Endothelial cell of umbilical vein (primary cell): ENCODE measurements at regions not wholly inside any gene's neighbourhood (a gene's known extent, or its start where the extent isn't known, plus 50 kb on each side); places are given as distances from the start of the nearest gene placed in this dataset.

Experiments
- BruUV-seq: library from RNA; stranded (reverse); fragments of 400-500 nt; replicated peaks from 2 replicates; lab custom pipeline; 2021; lab: Mats Ljungman, UMichigan
- CTCF ChIA-PET: fragments of 300-600, 350-600 bp; sonication (Branson Sonifier 250); formaldehyde crosslinking; loops from one replicate; lab custom pipeline; 2021; ENCODE audit warnings: antibody characterized with exemption, inconsistent platforms; lab: Charles Lee
- POLR2A ChIA-PET: fragments of 300-600, 350-600 bp; sonication (Branson Sonifier 250); formaldehyde crosslinking; loops from one replicate; lab custom pipeline; 2021; ENCODE audit warnings: antibody characterized with exemption, inconsistent platforms; lab: Charles Lee
- DNase-seq: peaks from one replicate; pipeline ENCODE4 v3.0.0-alpha.2; 2011; ENCODE audit warnings: low read depth, low spot score
- FAIRE-seq: peaks from 2 replicates; lab custom pipeline; 2011; peaks lifted over from hg19 to GRCh38; lab: Jason Lieb, UNC
- H2AFZ ChIP-seq: 2 replicates; pipeline ENCODE4 v1.6.0; 2012; ENCODE audit warnings: low read depth, low read length, control low read depth, inconsistent platforms
- H3K27ac ChIP-seq: 2 replicates; pipeline ENCODE4 v1.5.1; 2011; ENCODE audit warnings: low read depth, mild to moderate bottlenecking, control low read depth, low read length, moderate library complexity; ENCODE audit not compliant: insufficient read depth
- H3K27me3 ChIP-seq, 2 experiments: 2 replicates each; pipeline versions ENCODE4 v1.6.0 to v1.6.1; 2011; ENCODE audit warnings: low read length in 2 of 2, mixed read lengths in 1 of 2; ENCODE audit not compliant: control insufficient read depth in 2 of 2, insufficient read depth in 2 of 2
- H3K36me3 ChIP-seq, 2 experiments: 2 replicates in 1 of 2; 3 replicates in 1 of 2; pipeline ENCODE4 v1.5.1; 2011; ENCODE audit warnings: low read length in 2 of 2, mild to moderate bottlenecking in 1 of 2, moderate library complexity in 1 of 2; ENCODE audit not compliant: control insufficient read depth in 2 of 2, insufficient read depth in 2 of 2; ENCODE audit errors: extremely low read depth in 1 of 2
- H3K4me1 ChIP-seq: 3 replicates; pipeline ENCODE4 v1.5.1; 2011; ENCODE audit warnings: mild to moderate bottlenecking, low read length; ENCODE audit not compliant: control insufficient read depth, insufficient read depth; ENCODE audit errors: extremely low read depth
- H3K4me2 ChIP-seq: 2 replicates; pipeline ENCODE4 v1.6.1; 2011; ENCODE audit warnings: low read length, control low read depth, mixed read lengths; ENCODE audit not compliant: insufficient read depth
- H3K4me3 ChIP-seq, 3 experiments: fragments of 200-600 bp in 1 of 3; sonication (generic), shearing (Covaris generic) in 1 of 3; replicated peaks in 1 of 3; 2 replicates each; pipeline ENCODE4 v1.5.1; 2011 to 2016; ENCODE audit warnings: control low read depth in 3 of 3, low read length in 3 of 3, mild to moderate bottlenecking in 2 of 3, inconsistent platforms in 1 of 3, low read depth in 1 of 3, moderate library complexity in 1 of 3; ENCODE audit not compliant: insufficient read depth in 1 of 3
- H3K79me2 ChIP-seq: 2 replicates; pipeline ENCODE4 v1.6.0; 2012; ENCODE audit warnings: low read length, inconsistent platforms; ENCODE audit not compliant: control insufficient read depth, insufficient read depth
- H3K9ac ChIP-seq: replicated peaks from 2 replicates; pipeline ENCODE3; 2011; ENCODE audit warnings: low read length, control low read depth; ENCODE audit not compliant: insufficient read depth; ENCODE audit errors: extremely low read depth
- H3K9me1 ChIP-seq: replicated peaks from 3 replicates; pipeline ENCODE4 v1.6.0; 2011; ENCODE audit warnings: mild to moderate bottlenecking, low read length; ENCODE audit not compliant: control insufficient read depth, insufficient read depth; ENCODE audit errors: extremely low read depth
- H3K9me3 ChIP-seq: replicated peaks from 2 replicates; pipeline ENCODE4 v1.5.1; 2012; ENCODE audit warnings: low read length, inconsistent platforms; ENCODE audit not compliant: control insufficient read depth, insufficient read depth
- H4K20me1 ChIP-seq: replicated peaks from 2 replicates; pipeline ENCODE3; 2011; ENCODE audit warnings: mild to moderate bottlenecking, low read length; ENCODE audit not compliant: control insufficient read depth, insufficient read depth; ENCODE audit errors: extremely low read depth
- CTCF ChIP-seq, 2 donors: IDR thresholded peaks; 1 replicate in 1 of 2; 2 replicates in 1 of 2; pipeline ENCODE4 v1.5.1; 2011; ENCODE audit warnings: low read length in 2 of 2, mild to moderate bottlenecking in 2 of 2, moderate library complexity in 2 of 2, control low read depth in 1 of 2, inconsistent platforms in 1 of 2, low read depth in 1 of 2; ENCODE audit not compliant: insufficient read depth in 1 of 2; ENCODE audit errors: extremely low read depth in 1 of 2
- EZH2 ChIP-seq: IDR thresholded peaks from 2 replicates; pipeline ENCODE4 v1.6.1; 2012; ENCODE audit warnings: borderline replicate concordance, low read depth, mild to moderate bottlenecking, moderate library complexity, low read length, inconsistent platforms; ENCODE audit not compliant: severe bottlenecking
- FOS ChIP-seq: IDR thresholded peaks from 2 replicates; pipeline ENCODE4 v1.6.1; 2011; ENCODE audit warnings: mild to moderate bottlenecking, low read length, moderate library complexity, borderline replicate concordance; ENCODE audit not compliant: insufficient read depth
- GATA2 ChIP-seq: IDR thresholded peaks from 2 replicates; pipeline ENCODE4 v1.7.0; 2011; ENCODE audit warnings: low read depth, mild to moderate bottlenecking, moderate library complexity, mixed read lengths, low read length; ENCODE audit not compliant: insufficient read length, insufficient read depth
- JUN ChIP-seq: IDR thresholded peaks from 2 replicates; pipeline ENCODE4 v1.6.1; 2011; ENCODE audit warnings: borderline replicate concordance, low read depth; ENCODE audit not compliant: insufficient read length, insufficient read depth
- MAX ChIP-seq: IDR thresholded peaks from 2 replicates; pipeline ENCODE4 v1.6.1; 2011; ENCODE audit not compliant: insufficient read depth, insufficient read length
- MYC ChIP-seq: IDR thresholded peaks from one replicate; pipeline ENCODE4 v1.6.1; 2011; ENCODE audit warnings: mild to moderate bottlenecking, low read depth, low read length
- POLR2A ChIP-seq: IDR thresholded peaks from 2 replicates; pipeline ENCODE4 v1.6.1; 2012; ENCODE audit warnings: low read depth, mild to moderate bottlenecking, control low read depth, low read length
- POLR2AphosphoS5 ChIP-seq: IDR thresholded peaks from 2 replicates; pipeline ENCODE4 v1.6.1; 2012; ENCODE audit warnings: low read depth, mild to moderate bottlenecking, control low read depth, low read length, moderate library complexity; ENCODE audit not compliant: insufficient read depth
- dilution Hi-C: fragments of 300-500 bp; cut with MboI; formaldehyde crosslinking; loops from one replicate; pipeline ENCODE4 v1.15.0; 2019; ENCODE audit warnings: low sequenced_read_pairs; ENCODE audit not compliant: extremely low pct_ligation_motif_present
- intact Hi-C: fragments of 100-400 bp; cut with micrococcal nuclease; formaldehyde crosslinking; loops from one replicate; pipeline ENCODE4 v1.10.0; 2022

- FAIRE-seq (no peak), DNase-seq (no peak)
- Histone ChIP-seq H3K27me3 (no peaks in the 10 kb centered on the region), H3K9ac (no peak overlapping the region), H3K9me3 (no peaks in the 10 kb centered on the region), H3K9me1 (no peaks in the 10 kb centered on the region), H2AFZ (no peak overlapping the region), H3K79me2 (no peaks in the 10 kb centered on the region), H3K4me2 (no peak overlapping the region), H3K27ac (no peak overlapping the region), H4K20me1 (no peaks in the 10 kb centered on the region), H3K36me3 (no peaks in the 10 kb centered on the region), H3K4me3 (no peak overlapping the region), H3K4me1 (peaks cover 4% of the 10 kb centered on the region)
- dilution Hi-C loops = no loop called here
- POLR2A ChIA-PET = no interaction called here
- CTCF ChIA-PET = interaction anchor here (0.5 kb wide), 1 partner anchor 1870 kb away, joined by 3 read pairs; no protein-coding TSS in a partner anchor
- BruUV-seq = no TSS peak
- TF ChIP-seq POLR2AphosphoS5 (no peak), JUN (no peak), POLR2A (no peak), MAX (no peak), FOS (no peak), MYC (no peak)
- intact Hi-C loops = no loop called here
Observed at GRCh38 chr13:105569816-105570215, 965.6 kb downstream of the EFNB2 start.

- Histone ChIP-seq H3K9me1 (no peaks in the 10 kb centered on the region), H3K4me2 (no peak overlapping the region), H4K20me1 (no peaks in the 10 kb centered on the region), H3K4me1 (peaks cover 2% of the 10 kb centered on the region), H3K79me2 (no peaks in the 10 kb centered on the region), H3K9me3 (no peaks in the 10 kb centered on the region), H3K36me3 (no peaks in the 10 kb centered on the region), H3K27ac (no peak overlapping the region), H3K4me3 (no peak overlapping the region), H3K27me3 (no peaks in the 10 kb centered on the region), H2AFZ (no peak overlapping the region), H3K9ac (no peak overlapping the region)
- POLR2A ChIA-PET = no interaction called here
- intact Hi-C loops = no loop called here
- FAIRE-seq = no peak
- no peak for TF ChIP-seq MAX
- TF ChIP-seq FOS = no peak
- TF ChIP-seq CTCF (IDR thresholded peaks at IDR 0.05; ENCODE audit: extremely low read depth in 1 of 2, insufficient read depth in 1 of 2, low read depth in 1 of 2, low read length in 2 of 2) = no peak
- no peak for TF ChIP-seq EZH2
- no peak for TF ChIP-seq GATA2
- TF ChIP-seq JUN = no peak
- TF ChIP-seq MYC = no peak
- TF ChIP-seq POLR2A = no peak
- TF ChIP-seq POLR2AphosphoS5 = no peak
- no peak for DNase-seq
- no TSS peak for BruUV-seq
- dilution Hi-C loops = no loop called here
- CTCF ChIA-PET = no interaction called here
Observed at GRCh38 chr13:105567951-105568525, 967.4 kb downstream of the EFNB2 start.
